ENCODE measurements at regions not wholly inside any gene's neighbourhood (a gene's known extent, or its start where the extent isn't known, plus 50 kb on each side); places are given as distances from the start of the nearest gene placed in this dataset.

DNA sequence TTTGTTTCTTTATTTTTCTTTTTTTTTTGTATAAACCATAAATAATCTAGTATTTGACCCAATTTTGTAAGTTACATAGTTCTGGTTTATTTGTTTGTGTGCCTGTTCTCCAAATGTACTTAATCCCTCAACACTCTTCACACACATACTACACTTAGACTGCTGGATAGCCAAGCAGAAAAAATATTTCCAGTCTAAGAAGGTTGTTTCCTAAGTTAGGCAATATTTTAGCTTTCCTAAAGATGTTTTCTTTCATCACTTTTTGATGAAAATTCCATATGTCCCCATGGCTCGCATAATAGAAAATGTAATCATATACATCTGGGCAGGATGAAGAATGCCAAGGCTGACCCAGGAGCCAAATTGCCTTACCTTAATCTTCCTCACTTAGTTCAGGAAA is 105.3 kb downstream of the PPP1R3A start:
- Histone ChIP-seq H3K4me1 (ENCODE audit: insufficient read depth, low read length) (peaks cover 13% of the 10 kb centered on the region), H3K79me2 (ENCODE audit: insufficient read depth, low read length) (no peaks in the 10 kb centered on the region), H3K27me3 (ENCODE audit: insufficient read depth, low read length) (no peaks in the 10 kb centered on the region), H3K27ac (ENCODE audit: low read depth, low read length) (peak overlapping the region; percentile 62), H3K4me2 (ENCODE audit: insufficient read depth, low read length) (peak overlapping the region; percentile 68), H3K4me3 (ENCODE audit: insufficient read depth, low read length) (no peak overlapping the region), H4K20me1 (ENCODE audit: insufficient read depth, low read length) (no peaks in the 10 kb centered on the region), H3K36me3 (ENCODE audit: insufficient read depth, low read length) (no peaks in the 10 kb centered on the region), H2AFZ (ENCODE audit: low read length) (no peak overlapping the region), H3K9me3 (ENCODE audit: low read depth, low read length) (no peaks in the 10 kb centered on the region)
- TF ChIP-seq, protein P1, sequence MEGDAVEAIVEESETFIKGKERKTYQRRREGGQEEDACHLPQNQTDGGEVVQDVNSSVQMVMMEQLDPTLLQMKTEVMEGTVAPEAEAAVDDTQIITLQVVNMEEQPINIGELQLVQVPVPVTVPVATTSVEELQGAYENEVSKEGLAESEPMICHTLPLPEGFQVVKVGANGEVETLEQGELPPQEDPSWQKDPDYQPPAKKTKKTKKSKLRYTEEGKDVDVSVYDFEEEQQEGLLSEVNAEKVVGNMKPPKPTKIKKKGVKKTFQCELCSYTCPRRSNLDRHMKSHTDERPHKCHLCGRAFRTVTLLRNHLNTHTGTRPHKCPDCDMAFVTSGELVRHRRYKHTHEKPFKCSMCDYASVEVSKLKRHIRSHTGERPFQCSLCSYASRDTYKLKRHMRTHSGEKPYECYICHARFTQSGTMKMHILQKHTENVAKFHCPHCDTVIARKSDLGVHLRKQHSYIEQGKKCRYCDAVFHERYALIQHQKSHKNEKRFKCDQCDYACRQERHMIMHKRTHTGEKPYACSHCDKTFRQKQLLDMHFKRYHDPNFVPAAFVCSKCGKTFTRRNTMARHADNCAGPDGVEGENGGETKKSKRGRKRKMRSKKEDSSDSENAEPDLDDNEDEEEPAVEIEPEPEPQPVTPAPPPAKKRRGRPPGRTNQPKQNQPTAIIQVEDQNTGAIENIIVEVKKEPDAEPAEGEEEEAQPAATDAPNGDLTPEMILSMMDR (IDR thresholded peaks at IDR 0.05; ENCODE audit: extremely low read depth, low read depth, low read length): no peak
- DNase-seq (ENCODE audit: insufficient read length, low spot score, missing footprints): no peak

DNA sequence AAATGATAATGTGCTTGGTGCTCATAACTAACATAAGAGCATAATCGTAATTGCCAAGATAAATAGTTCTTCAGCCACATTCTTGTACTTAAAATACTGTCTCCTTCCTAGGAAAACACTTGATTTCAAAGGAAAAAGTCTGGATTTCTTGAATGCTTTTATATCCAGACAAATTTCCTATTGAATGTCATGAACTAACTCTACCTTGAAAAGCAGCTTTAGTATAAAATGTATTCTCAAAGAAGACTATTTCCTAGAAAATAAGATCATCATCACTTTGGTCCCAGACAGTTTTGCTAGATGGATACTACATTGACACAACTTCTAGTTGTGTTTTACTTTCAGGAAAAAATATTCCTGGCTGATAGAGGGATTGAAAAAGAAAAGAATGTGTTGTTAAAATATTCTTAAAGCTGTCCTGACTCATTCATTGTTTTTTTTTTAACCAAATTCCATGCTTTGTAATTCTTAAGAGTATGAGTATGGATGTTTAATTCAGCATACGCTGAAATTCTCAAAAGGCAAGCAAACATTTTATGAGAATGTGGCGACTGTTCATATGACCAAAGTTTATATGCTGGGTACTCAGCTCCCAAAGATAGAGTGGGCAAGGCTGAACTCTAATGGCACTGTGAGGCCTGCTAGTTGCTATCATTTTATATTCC is 106.1 kb downstream of the PPP1R3A start:
- Histone ChIP-seq H3K9me3 (ENCODE audit: low read depth, low read length) (no peaks in the 10 kb centered on the region), H3K4me1 (ENCODE audit: insufficient read depth, low read length) (peaks cover 13% of the 10 kb centered on the region), H2AFZ (ENCODE audit: low read length) (peak overlapping the region; percentile 67), H3K4me2 (ENCODE audit: insufficient read depth, low read length) (peak overlapping the region; percentile 68), H3K4me3 (ENCODE audit: insufficient read depth, low read length) (no peak overlapping the region), H3K79me2 (ENCODE audit: insufficient read depth, low read length) (no peaks in the 10 kb centered on the region), H3K27ac (ENCODE audit: low read depth, low read length) (peak overlapping the region; percentile 62), H3K27me3 (ENCODE audit: insufficient read depth, low read length) (no peaks in the 10 kb centered on the region), H4K20me1 (ENCODE audit: insufficient read depth, low read length) (no peaks in the 10 kb centered on the region), H3K36me3 (ENCODE audit: insufficient read depth, low read length) (no peaks in the 10 kb centered on the region)
- TF ChIP-seq, protein P1 (IDR thresholded peaks at IDR 0.05; ENCODE audit: extremely low read depth, low read depth, low read length): no peak
- no peak for DNase-seq (ENCODE audit: insufficient read length, low spot score, missing footprints)

DNA sequence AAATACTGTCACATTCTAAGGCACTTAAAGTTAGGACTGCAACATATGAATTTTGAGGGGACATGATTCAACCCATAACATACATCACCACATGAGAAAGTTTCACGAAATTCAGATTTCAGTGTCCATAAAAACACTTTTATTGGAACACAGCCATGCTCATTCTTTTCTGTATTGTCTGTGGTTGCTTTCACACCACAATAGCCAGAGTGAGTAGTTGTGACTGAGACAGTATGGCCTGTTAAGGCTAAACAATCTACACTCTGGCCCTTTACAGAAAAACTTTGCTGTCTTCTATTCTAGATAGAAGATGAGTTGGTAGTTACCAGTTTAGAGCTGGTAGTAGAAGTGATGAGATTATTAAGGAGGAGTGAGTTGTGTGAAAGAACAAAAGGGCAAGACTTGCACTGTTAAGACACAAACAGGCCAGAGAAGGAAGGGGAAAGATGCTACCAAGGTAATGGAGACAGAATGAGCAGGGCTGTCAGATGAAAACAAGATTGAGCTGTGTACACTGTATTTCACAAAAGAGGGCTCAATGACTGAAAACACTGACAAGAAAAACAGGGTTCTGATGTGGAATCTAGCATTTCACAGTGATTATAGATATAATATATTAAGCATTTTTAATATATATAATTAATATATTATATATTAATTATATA is 108.6 kb downstream of the PPP1R3A start:
- peak overlapping the region; percentile 77 for H2AFZ ChIP-seq (ENCODE audit: low read length)
- H3K4me1 ChIP-seq (ENCODE audit: insufficient read depth, low read length): peaks cover 13% of the 10 kb centered on the region
- no peaks in the 10 kb centered on the region for H3K27me3 ChIP-seq (ENCODE audit: insufficient read depth, low read length)
- DNase-seq (ENCODE audit: insufficient read length, low spot score, missing footprints): no peak
- H3K36me3 ChIP-seq (ENCODE audit: insufficient read depth, low read length): no peaks in the 10 kb centered on the region
- no peaks in the 10 kb centered on the region for H3K79me2 ChIP-seq (ENCODE audit: insufficient read depth, low read length)
- H3K4me2 ChIP-seq (ENCODE audit: insufficient read depth, low read length): no peak overlapping the region
- H3K4me3 ChIP-seq (ENCODE audit: insufficient read depth, low read length): no peak overlapping the region
- H4K20me1 ChIP-seq (ENCODE audit: insufficient read depth, low read length): no peaks in the 10 kb centered on the region
- no peaks in the 10 kb centered on the region for H3K9me3 ChIP-seq (ENCODE audit: low read depth, low read length)
- peak overlapping the region; percentile 4 for H3K27ac ChIP-seq (ENCODE audit: low read depth, low read length)
- TF ChIP-seq, protein P1 (IDR thresholded peaks at IDR 0.05; ENCODE audit: extremely low read depth, low read depth, low read length): no peak

DNA sequence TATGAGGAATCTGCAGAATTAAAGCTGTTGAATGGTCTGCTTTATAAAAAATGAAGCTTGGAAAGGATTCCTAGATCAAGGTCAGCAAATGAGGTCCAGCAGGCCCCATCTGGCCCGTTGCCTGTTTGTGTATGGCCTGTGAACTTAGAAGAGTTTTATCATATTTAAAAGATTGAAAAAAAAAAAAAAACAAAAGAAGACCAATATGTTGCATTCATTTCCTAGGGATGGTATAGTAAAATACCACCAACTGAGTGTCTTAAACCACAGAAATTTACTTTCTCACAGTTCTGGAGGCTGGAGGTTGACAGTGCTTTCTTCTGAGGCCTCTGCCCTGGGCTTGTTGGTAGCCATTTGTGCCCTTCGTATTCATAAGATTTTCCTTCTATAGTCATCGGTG is 109.2 kb downstream of the PPP1R3A start:
- no peaks in the 10 kb centered on the region for H3K79me2 ChIP-seq (ENCODE audit: insufficient read depth, low read length)
- TF ChIP-seq, protein P1 (IDR thresholded peaks at IDR 0.05; ENCODE audit: extremely low read depth, low read depth, low read length): no peak
- H2AFZ ChIP-seq (ENCODE audit: low read length): peak overlapping the region; percentile 77
- no peaks in the 10 kb centered on the region for H4K20me1 ChIP-seq (ENCODE audit: insufficient read depth, low read length)
- H3K9me3 ChIP-seq (ENCODE audit: low read depth, low read length): no peaks in the 10 kb centered on the region
- peaks cover 13% of the 10 kb centered on the region for H3K4me1 ChIP-seq (ENCODE audit: insufficient read depth, low read length)
- no peak for DNase-seq (ENCODE audit: insufficient read length, low spot score, missing footprints)
- no peaks in the 10 kb centered on the region for H3K36me3 ChIP-seq (ENCODE audit: insufficient read depth, low read length)
- no peak overlapping the region for H3K4me2 ChIP-seq (ENCODE audit: insufficient read depth, low read length)
- H3K27me3 ChIP-seq (ENCODE audit: insufficient read depth, low read length): no peaks in the 10 kb centered on the region
- no peak overlapping the region for H3K4me3 ChIP-seq (ENCODE audit: insufficient read depth, low read length)
- no peak overlapping the region for H3K27ac ChIP-seq (ENCODE audit: low read depth, low read length)
